A549 (cell line): ENCODE measurements at regions not wholly inside any gene's neighbourhood (a gene's known extent, or its start where the extent isn't known, plus 50 kb on each side); places are given as distances from the start of the nearest gene placed in this dataset.

ENCODE experiments used
- POLR2A ChIP-seq: IDR thresholded peaks from 2 replicates; pipeline ENCODE4 v1.6.1; 2012; ENCODE audit warnings: mild to moderate bottlenecking, low read length
- REST ChIP-seq: fragments of 200-600 bp; sonication (generic); IDR thresholded peaks from 2 replicates; pipeline ENCODE4 v1.6.1; 2016; ENCODE audit warnings: antibody characterized with exemption, mild to moderate bottlenecking, moderate library complexity
- SMC3 ChIP-seq: fragments of >200 bp; sonication (Bioruptor Twin); formaldehyde crosslinking; IDR thresholded peaks from 3 replicates; pipeline ENCODE4 v1.6.1; 2018; ENCODE audit warnings: inconsistent platforms
- ZFP36 ChIP-seq: fragments of 450-650 bp; IDR thresholded peaks from 2 replicates; pipeline ENCODE4 v1.6.1; 2014; ENCODE audit warnings: borderline replicate concordance; ENCODE audit not compliant: partially characterized antibody

GRCh38 chr10:35752469-35753461 is 110.7 kb upstream of the FZD8 start:
- TF ChIP-seq SMC3 (no peak), REST (no peak), POLR2A (no peak), ZFP36 (no peak)
